ENCODE measurements at regions not wholly inside any gene's neighbourhood (a gene's known extent, or its start where the extent isn't known, plus 50 kb on each side); places are given as distances from the start of the nearest gene placed in this dataset.

DNA sequence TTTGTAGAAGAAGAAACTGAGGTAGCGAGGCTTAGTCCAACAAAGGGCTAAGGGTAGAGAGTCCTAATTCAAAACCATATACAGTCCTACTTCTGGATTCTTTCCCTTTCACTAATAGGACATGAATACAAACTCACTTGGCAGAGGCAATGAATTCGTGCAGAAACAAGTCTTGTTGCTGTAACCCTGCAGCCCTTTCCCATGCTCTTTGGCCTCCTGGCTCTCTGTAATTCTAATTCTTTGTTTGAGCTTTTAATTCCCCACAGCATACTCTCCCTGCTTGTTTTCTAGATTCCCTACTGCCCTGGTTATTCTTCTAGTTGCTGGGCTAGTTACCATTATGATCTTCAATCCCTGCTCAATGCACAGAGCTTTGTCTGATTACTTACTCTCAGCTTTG, 381.4 kb downstream of the ETNK1 start:
- TF ChIP-seq, protein P1, sequence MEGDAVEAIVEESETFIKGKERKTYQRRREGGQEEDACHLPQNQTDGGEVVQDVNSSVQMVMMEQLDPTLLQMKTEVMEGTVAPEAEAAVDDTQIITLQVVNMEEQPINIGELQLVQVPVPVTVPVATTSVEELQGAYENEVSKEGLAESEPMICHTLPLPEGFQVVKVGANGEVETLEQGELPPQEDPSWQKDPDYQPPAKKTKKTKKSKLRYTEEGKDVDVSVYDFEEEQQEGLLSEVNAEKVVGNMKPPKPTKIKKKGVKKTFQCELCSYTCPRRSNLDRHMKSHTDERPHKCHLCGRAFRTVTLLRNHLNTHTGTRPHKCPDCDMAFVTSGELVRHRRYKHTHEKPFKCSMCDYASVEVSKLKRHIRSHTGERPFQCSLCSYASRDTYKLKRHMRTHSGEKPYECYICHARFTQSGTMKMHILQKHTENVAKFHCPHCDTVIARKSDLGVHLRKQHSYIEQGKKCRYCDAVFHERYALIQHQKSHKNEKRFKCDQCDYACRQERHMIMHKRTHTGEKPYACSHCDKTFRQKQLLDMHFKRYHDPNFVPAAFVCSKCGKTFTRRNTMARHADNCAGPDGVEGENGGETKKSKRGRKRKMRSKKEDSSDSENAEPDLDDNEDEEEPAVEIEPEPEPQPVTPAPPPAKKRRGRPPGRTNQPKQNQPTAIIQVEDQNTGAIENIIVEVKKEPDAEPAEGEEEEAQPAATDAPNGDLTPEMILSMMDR (IDR thresholded peaks at IDR 0.05) = no peak
- TF ChIP-seq POLR2A (IDR thresholded peaks at IDR 0.05) (no peak), POLR2AphosphoS5 (IDR thresholded peaks at IDR 0.05) (no peak)
- no peak for DNase-seq (ENCODE audit: low spot score in 2 of 2)
- Histone ChIP-seq H3K27me3 (no peaks in the 10 kb centered on the region), H3K9me3 (no peaks in the 10 kb centered on the region), H3K4me1 (no peaks in the 10 kb centered on the region), H3K4me3 (no peak overlapping the region), H3K27ac (no peak overlapping the region), H3K36me3 (no peaks in the 10 kb centered on the region)
- intact Hi-C loops (cut with DNase I; ENCODE audit: low total_unique reads) = no loop called here

DNA sequence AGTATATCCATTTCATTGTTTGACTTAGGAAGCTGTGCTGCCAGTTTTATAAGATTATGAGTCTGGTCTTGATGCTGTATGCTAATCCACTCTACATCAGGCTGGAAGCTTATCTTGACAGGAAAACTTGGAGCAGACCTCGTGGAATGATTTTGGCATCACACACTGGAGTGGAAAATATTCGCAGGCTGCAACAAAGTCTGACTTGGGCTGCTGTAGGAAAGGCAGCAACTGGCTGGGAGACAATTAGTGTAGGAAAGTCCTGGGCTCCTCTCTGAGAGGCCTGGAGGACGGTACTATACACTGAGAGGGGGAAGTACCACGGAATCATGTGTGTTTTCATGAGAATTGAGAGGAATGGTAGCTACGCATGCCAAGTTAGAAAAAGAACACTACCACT, 383.7 kb downstream of the ETNK1 start:
- Histone ChIP-seq H3K27ac (no peak overlapping the region), H3K4me1 (no peaks in the 10 kb centered on the region), H3K36me3 (no peaks in the 10 kb centered on the region), H3K9me3 (no peaks in the 10 kb centered on the region), H3K4me3 (no peak overlapping the region), H3K27me3 (no peaks in the 10 kb centered on the region)
- TF ChIP-seq, protein P1 (IDR thresholded peaks at IDR 0.05) = no peak
- no peak for TF ChIP-seq POLR2AphosphoS5 (IDR thresholded peaks at IDR 0.05)
- TF ChIP-seq POLR2A (IDR thresholded peaks at IDR 0.05) = no peak
- intact Hi-C loops (cut with DNase I; ENCODE audit: low total_unique reads) = no loop called here
- DNase-seq (ENCODE audit: low spot score in 2 of 2) = no peak

DNA sequence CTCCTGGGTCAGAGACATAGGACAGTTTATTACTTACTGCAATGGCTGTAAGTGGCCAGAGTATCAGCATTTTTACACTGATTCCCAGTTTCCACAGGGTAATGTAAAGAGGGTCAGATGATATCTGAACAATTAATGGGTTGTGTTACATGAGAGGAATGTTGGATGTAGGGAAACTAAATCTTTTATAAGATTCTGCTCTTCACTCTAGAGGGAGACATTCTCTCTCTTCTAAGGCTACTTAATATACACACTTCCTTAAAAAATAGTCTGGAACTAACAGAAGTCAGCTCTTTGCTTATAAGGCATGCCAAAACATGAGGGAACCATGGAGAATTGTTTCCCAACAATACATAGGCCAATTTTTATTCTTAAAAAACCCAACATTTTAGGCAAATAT, 389.8 kb downstream of the ETNK1 start:
- no peak overlapping the region for H3K27ac ChIP-seq
- H3K4me1 ChIP-seq = no peaks in the 10 kb centered on the region
- DNase-seq (ENCODE audit: low spot score in 2 of 2) = no peak
- H3K9me3 ChIP-seq = no peaks in the 10 kb centered on the region
- no peaks in the 10 kb centered on the region for H3K36me3 ChIP-seq
- intact Hi-C loops (cut with DNase I; ENCODE audit: low total_unique reads) = no loop called here
- no peaks in the 10 kb centered on the region for H3K27me3 ChIP-seq
- H3K4me3 ChIP-seq = no peak overlapping the region
- TF ChIP-seq POLR2AphosphoS5 (IDR thresholded peaks at IDR 0.05) (no peak), POLR2A (IDR thresholded peaks at IDR 0.05) (no peak)
- TF ChIP-seq, protein P1 (IDR thresholded peaks at IDR 0.05) = no peak

DNA sequence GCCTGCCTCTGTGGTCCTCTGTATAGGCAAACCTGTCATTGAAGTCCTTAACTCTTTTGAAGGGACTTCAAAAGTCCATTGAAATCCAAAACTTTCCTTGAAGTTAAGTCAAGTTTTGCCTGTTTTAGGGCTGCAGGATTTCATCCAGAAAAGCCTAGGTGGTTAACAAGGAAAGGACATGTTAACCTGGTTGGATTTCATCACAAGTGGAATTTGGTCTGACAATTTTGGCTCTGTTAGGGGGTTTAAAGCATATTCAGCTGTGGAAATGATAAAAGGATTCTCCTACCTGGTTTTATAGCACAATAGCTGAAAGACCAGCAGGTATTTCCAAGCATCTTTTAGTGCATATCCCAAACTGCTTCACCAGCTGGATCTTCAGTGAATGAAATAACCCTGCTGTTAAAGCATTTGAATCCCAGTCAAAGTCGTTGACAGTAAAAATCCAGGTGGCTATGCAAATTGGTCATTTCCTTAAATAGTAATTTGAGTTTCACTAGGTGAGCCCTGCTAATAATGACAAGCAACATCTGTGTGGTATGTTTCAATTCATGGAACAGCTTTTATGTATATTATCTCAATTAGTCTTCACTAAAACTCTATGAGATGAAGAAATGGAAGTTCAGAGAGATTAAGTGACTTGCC, 400.5 kb downstream of the ETNK1 start:
- Histone ChIP-seq H3K27me3 (no peaks in the 10 kb centered on the region), H3K4me1 (no peaks in the 10 kb centered on the region), H3K4me3 (no peak overlapping the region), H3K36me3 (no peaks in the 10 kb centered on the region), H3K27ac (no peak overlapping the region), H3K9me3 (no peaks in the 10 kb centered on the region)
- TF ChIP-seq POLR2AphosphoS5 (IDR thresholded peaks at IDR 0.05) = no peak
- no peak for TF ChIP-seq POLR2A (IDR thresholded peaks at IDR 0.05)
- TF ChIP-seq, protein P1 (IDR thresholded peaks at IDR 0.05) = no peak
- intact Hi-C loops (cut with DNase I; ENCODE audit: low total_unique reads) = no loop called here
- DNase-seq (ENCODE audit: low spot score in 2 of 2) = no peak

DNA sequence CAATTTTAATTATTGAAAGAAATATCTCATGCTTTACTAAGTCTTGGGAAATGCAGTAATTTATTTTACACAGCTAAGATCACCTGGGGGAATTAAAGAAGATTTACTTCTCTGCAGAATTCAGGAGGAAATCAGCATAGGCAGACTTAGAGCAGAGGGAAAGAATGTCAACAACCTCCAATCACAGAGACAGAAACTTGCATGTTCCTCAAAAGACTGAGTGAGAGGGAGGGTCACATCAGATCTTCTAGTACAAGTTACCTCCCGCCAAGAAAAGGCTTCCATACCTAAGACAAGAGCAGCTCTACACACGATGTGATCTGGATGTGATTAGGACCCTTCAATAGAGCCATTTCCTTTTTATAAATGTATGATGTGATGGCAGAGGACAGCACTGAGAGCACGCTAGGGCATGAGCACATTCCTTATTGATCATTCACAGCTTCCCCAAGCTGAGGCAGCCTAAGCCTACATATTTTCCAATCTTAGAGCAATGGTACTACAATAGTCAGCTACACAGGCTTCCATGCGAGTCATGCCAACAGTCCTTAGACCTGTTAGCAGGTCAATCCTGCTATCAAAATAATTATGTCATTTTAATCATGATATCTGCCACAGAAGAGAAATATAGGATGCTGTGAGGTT, 403.3 kb downstream of the ETNK1 start:
- H3K4me1 ChIP-seq = no peaks in the 10 kb centered on the region
- intact Hi-C loops (cut with DNase I; ENCODE audit: low total_unique reads) = no loop called here
- TF ChIP-seq POLR2AphosphoS5 (IDR thresholded peaks at IDR 0.05) = no peak
- no peak for TF ChIP-seq POLR2A (IDR thresholded peaks at IDR 0.05)
- TF ChIP-seq, protein P1 (IDR thresholded peaks at IDR 0.05) = no peak

More for the DNA sequence above, 403.3 kb downstream of the ETNK1 start:
- H3K4me3 ChIP-seq = no peak overlapping the region
- no peak overlapping the region for H3K27ac ChIP-seq
- no peak for DNase-seq (ENCODE audit: low spot score in 2 of 2)
- H3K36me3 ChIP-seq = no peaks in the 10 kb centered on the region
- H3K27me3 ChIP-seq = no peaks in the 10 kb centered on the region
- H3K9me3 ChIP-seq = no peaks in the 10 kb centered on the region

Measured in breast epithelium (tissue), 4 donors.